ENCODE measurements at regions not wholly inside any gene's neighbourhood (a gene's known extent, or its start where the extent isn't known, plus 50 kb on each side); places are given as distances from the start of the nearest gene placed in this dataset.

- no peak for TF ChIP-seq REST (IDR thresholded peaks at IDR 0.05; ENCODE audit: low read depth, low read length)
- no peak for TF ChIP-seq ZBTB11 (CRISPR knock-in tag; IDR thresholded peaks at IDR 0.05)
Measured at GRCh38 chr18:40932862-40933261, 1022.2 kb upstream of the PIK3C3 start (continued).

GRCh38 chr18:40930211-40930882 is 1024.7 kb upstream of the PIK3C3 start:
- DNase-seq (ENCODE audit: low read depth, low spot score) = no peak
- no peaks in the 10 kb centered on the region for H3K27me3 ChIP-seq (replicated peaks in 1 of 2; ENCODE audit: control insufficient read depth in 2 of 2, insufficient read depth in 2 of 2, low read length in 1 of 2)
- no peak overlapping the region for H2AFZ ChIP-seq (ENCODE audit: control insufficient read depth, low read depth, low read length)
- ChIA-PET CTCF (no interaction called here), POLR2A (no interaction called here), SMC1A (ENCODE audit: uncharacterized antibody, unreplicated experiment) (interaction anchor here (1.6 kb wide), 1 partner anchor 153 kb away, joined by 3 read pairs; no protein-coding TSS in a partner anchor), RAD21 (ENCODE audit: unreplicated experiment) (no interaction called here)
- no peak for ATAC-seq
- H4K20me1 ChIP-seq (ENCODE audit: control insufficient read depth, insufficient read depth) = no peaks in the 10 kb centered on the region
- in situ Hi-C loops (cut with MboI) (loop anchor here (10.0 to 25.0 kb wide), 2 partner anchors 807 to 974 kb away; no protein-coding TSS in a partner anchor), intact Hi-C loops (cut with micrococcal nuclease; ENCODE audit: unreplicated experiment) (loop anchor here (10.0 kb wide), 1 partner anchor 464 kb away; no protein-coding TSS in a partner anchor)
- no peak overlapping the region for H3K4me3 ChIP-seq
- TF ChIP-seq MEF2B (IDR thresholded peaks at IDR 0.05; ENCODE audit: partially characterized antibody, poor library complexity, severe bottlenecking) = no peak
- TF ChIP-seq MAX (IDR thresholded peaks at IDR 0.05; ENCODE audit: low read depth, low read length) = no peak
- no peak for TF ChIP-seq YBX1 (IDR thresholded peaks at IDR 0.05)
- TF ChIP-seq TCF7 (IDR thresholded peaks at IDR 0.05; ENCODE audit: borderline replicate concordance) = no peak
- no peak for TF ChIP-seq MTA3 (IDR thresholded peaks at IDR 0.05; ENCODE audit: borderline replicate concordance, low read length)
- TF ChIP-seq BHLHE40 (IDR thresholded peaks at IDR 0.05; ENCODE audit: borderline replicate concordance in 1 of 2, low read depth in 2 of 2, low read length in 1 of 2) = no peak
- TF ChIP-seq NRF1 (conservative IDR thresholded peaks at IDR 0.05; ENCODE audit: low read depth, low read length) = no peak
- no peaks in the 10 kb centered on the region for H3K36me3 ChIP-seq (ENCODE audit: control insufficient read depth in 2 of 2, insufficient read depth in 2 of 2, low read length in 1 of 2)
- H3K4me2 ChIP-seq (ENCODE audit: control insufficient read depth, insufficient read depth) = no peak overlapping the region
- no TSS peak for BruUV-seq (replicated peaks)
- no peak overlapping the region for H3K9ac ChIP-seq (ENCODE audit: control insufficient read depth, insufficient read depth, low read length)
- no peaks in the 10 kb centered on the region for H3K79me2 ChIP-seq (ENCODE audit: control insufficient read depth, insufficient read depth, low read length)
- no peaks in the 10 kb centered on the region for H3K4me1 ChIP-seq (ENCODE audit: control insufficient read depth, insufficient read depth, low read length)
- H3K27ac ChIP-seq (ENCODE audit: control insufficient read depth, insufficient read depth) = no peak overlapping the region
- no peak for FAIRE-seq
- 6% methylated on average over 5 of the region's 5 CpGs for WGBS (ENCODE audit: insufficient coverage, insufficient replicate concordance, low lambda C conversion rate, missing lambda C conversion rate)
- H3K9me3 ChIP-seq (replicated peaks; ENCODE audit: control insufficient read depth, insufficient read depth, low read length) = no peaks in the 10 kb centered on the region

All from GM12878 (cell line).